ENCODE measurements at regions not wholly inside any gene's neighbourhood (a gene's known extent, or its start where the extent isn't known, plus 50 kb on each side); places are given as distances from the start of the nearest gene placed in this dataset.

- no peaks in the 10 kb centered on the region for H3K9me1 ChIP-seq (ENCODE audit: control insufficient read depth, extremely low read depth, insufficient read depth, low read length)
- H3K9me3 ChIP-seq (ENCODE audit: control insufficient read depth, low read depth, low read length): no peaks in the 10 kb centered on the region
- H4K20me1 ChIP-seq (ENCODE audit: control insufficient read depth, extremely low read depth, insufficient read depth, low read length): no peaks in the 10 kb centered on the region
- no peaks in the 10 kb centered on the region for H3K36me3 ChIP-seq (ENCODE audit: control insufficient read depth in 2 of 2, extremely low read depth in 1 of 2, insufficient read depth in 2 of 2, low read length in 2 of 2)
- H3K27me3 ChIP-seq (ENCODE audit: control insufficient read depth, extremely low read depth, insufficient read depth, low read length): no peaks in the 10 kb centered on the region
- H3K4me3 ChIP-seq (ENCODE audit: control insufficient read depth in 2 of 3, extremely low read depth in 1 of 3, insufficient read depth in 2 of 3, low read depth in 1 of 3, low read length in 3 of 3): no peak overlapping the region
- no peaks in the 10 kb centered on the region for H3K79me2 ChIP-seq (ENCODE audit: control insufficient read depth, insufficient read depth, low read length)
- no peaks in the 10 kb centered on the region for H3K4me1 ChIP-seq (ENCODE audit: control insufficient read depth, extremely low read depth, insufficient read depth, low read length)
- no peak overlapping the region for H2AFZ ChIP-seq (ENCODE audit: control insufficient read depth, low read length)
- FAIRE-seq (no peak), DNase-seq (ENCODE audit: low read depth, low spot score) (no peak)
- no peak overlapping the region for H3K27ac ChIP-seq (ENCODE audit: control insufficient read depth, insufficient read depth, low read length)
- TF ChIP-seq, protein P1, sequence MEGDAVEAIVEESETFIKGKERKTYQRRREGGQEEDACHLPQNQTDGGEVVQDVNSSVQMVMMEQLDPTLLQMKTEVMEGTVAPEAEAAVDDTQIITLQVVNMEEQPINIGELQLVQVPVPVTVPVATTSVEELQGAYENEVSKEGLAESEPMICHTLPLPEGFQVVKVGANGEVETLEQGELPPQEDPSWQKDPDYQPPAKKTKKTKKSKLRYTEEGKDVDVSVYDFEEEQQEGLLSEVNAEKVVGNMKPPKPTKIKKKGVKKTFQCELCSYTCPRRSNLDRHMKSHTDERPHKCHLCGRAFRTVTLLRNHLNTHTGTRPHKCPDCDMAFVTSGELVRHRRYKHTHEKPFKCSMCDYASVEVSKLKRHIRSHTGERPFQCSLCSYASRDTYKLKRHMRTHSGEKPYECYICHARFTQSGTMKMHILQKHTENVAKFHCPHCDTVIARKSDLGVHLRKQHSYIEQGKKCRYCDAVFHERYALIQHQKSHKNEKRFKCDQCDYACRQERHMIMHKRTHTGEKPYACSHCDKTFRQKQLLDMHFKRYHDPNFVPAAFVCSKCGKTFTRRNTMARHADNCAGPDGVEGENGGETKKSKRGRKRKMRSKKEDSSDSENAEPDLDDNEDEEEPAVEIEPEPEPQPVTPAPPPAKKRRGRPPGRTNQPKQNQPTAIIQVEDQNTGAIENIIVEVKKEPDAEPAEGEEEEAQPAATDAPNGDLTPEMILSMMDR (optimal IDR thresholded peaks at IDR 0.05 in 1 of 3, IDR thresholded peaks at IDR 0.05 in 1 of 3, conservative IDR thresholded peaks at IDR 0.05 in 1 of 3; ENCODE audit: extremely low read depth in 1 of 3, insufficient read depth in 2 of 3, low read length in 3 of 3): no peak
- TF ChIP-seq EZH2 (IDR thresholded peaks at IDR 0.05; ENCODE audit: low read length): no peak
- dilution Hi-C loops (cut with MboI; ENCODE audit: extremely low pct_ligation_motif_present, low sequenced_read_pairs): no loop called here
- H3K9ac ChIP-seq (ENCODE audit: control insufficient read depth, extremely low read depth, insufficient read depth, low read length): no peak overlapping the region
- no peak overlapping the region for H3K4me2 ChIP-seq (ENCODE audit: control insufficient read depth, extremely low read depth, insufficient read depth, low read depth, low read length)
Observed at GRCh38 chr2:79260848-79261247, 101.3 kb upstream of the REG3A start.

DNA sequence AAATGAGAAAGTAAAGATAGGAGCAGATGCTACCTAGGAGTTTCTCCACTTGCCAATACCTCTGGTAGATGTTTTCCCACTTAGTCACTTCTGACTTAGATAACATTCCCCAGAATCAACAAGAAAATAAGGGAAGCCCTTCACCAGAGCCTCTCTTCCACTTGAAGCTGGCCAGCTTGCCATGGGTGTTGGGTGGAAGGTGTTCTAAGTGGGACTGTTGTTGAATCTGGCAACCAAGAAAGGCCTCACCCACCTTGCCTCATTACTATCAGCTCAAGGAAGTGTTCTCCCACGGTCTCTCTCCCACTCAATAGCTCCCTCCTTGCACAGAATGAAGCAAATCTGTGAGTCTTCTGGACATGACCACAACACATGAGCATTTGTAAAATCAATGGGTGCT, 100.4 kb upstream of the REG3A start:
- Histone ChIP-seq H4K20me1 (ENCODE audit: control insufficient read depth, extremely low read depth, insufficient read depth, low read length) (no peaks in the 10 kb centered on the region), H3K79me2 (ENCODE audit: control insufficient read depth, insufficient read depth, low read length) (no peaks in the 10 kb centered on the region), H3K4me3 (ENCODE audit: control insufficient read depth in 2 of 3, extremely low read depth in 1 of 3, insufficient read depth in 2 of 3, low read depth in 1 of 3, low read length in 3 of 3) (no peak overlapping the region), H3K9ac (ENCODE audit: control insufficient read depth, extremely low read depth, insufficient read depth, low read length) (no peak overlapping the region), H3K36me3 (ENCODE audit: control insufficient read depth in 2 of 2, extremely low read depth in 1 of 2, insufficient read depth in 2 of 2, low read length in 2 of 2) (no peaks in the 10 kb centered on the region), H3K27ac (ENCODE audit: control insufficient read depth, insufficient read depth, low read length) (no peak overlapping the region), H3K9me1 (ENCODE audit: control insufficient read depth, extremely low read depth, insufficient read depth, low read length) (no peaks in the 10 kb centered on the region), H3K4me1 (ENCODE audit: control insufficient read depth, extremely low read depth, insufficient read depth, low read length) (no peaks in the 10 kb centered on the region), H3K9me3 (ENCODE audit: control insufficient read depth, low read depth, low read length) (no peaks in the 10 kb centered on the region), H3K4me2 (ENCODE audit: control insufficient read depth, extremely low read depth, insufficient read depth, low read depth, low read length) (no peak overlapping the region), H2AFZ (ENCODE audit: control insufficient read depth, low read length) (no peak overlapping the region), H3K27me3 (ENCODE audit: control insufficient read depth, extremely low read depth, insufficient read depth, low read length) (no peaks in the 10 kb centered on the region)
- DNase-seq (ENCODE audit: low read depth, low spot score) (no peak), FAIRE-seq (no peak)
- dilution Hi-C loops (cut with MboI; ENCODE audit: extremely low pct_ligation_motif_present, low sequenced_read_pairs): no loop called here
- TF ChIP-seq, protein P1 (optimal IDR thresholded peaks at IDR 0.05 in 1 of 3, IDR thresholded peaks at IDR 0.05 in 1 of 3, conservative IDR thresholded peaks at IDR 0.05 in 1 of 3; ENCODE audit: extremely low read depth in 1 of 3, insufficient read depth in 2 of 3, low read length in 3 of 3): no peak
- no peak for TF ChIP-seq EZH2 (IDR thresholded peaks at IDR 0.05; ENCODE audit: low read length)

Data from keratinocyte (primary cell).